GM12865 (cell line): ENCODE measurements at regions not wholly inside any gene's neighbourhood (a gene's known extent, or its start where the extent isn't known, plus 50 kb on each side); places are given as distances from the start of the nearest gene placed in this dataset.

Source experiments
- DNase-seq: peaks from one replicate; pipeline ENCODE4 v3.0.0; 2010; ENCODE audit warnings: low read depth
- H3K4me3 ChIP-seq: 2 replicates; pipeline ENCODE4 v1.5.1; 2011; ENCODE audit warnings: mild to moderate bottlenecking, low read depth, low read length, control low read depth
- TF ChIP-seq, protein P1 (sequence below): IDR thresholded peaks from 2 replicates; pipeline ENCODE4 v1.5.1; 2011; ENCODE audit warnings: low read length, control low read depth, low read depth, inconsistent platforms; ENCODE audit not compliant: insufficient read depth; ENCODE audit errors: missing control alignments

DNA sequence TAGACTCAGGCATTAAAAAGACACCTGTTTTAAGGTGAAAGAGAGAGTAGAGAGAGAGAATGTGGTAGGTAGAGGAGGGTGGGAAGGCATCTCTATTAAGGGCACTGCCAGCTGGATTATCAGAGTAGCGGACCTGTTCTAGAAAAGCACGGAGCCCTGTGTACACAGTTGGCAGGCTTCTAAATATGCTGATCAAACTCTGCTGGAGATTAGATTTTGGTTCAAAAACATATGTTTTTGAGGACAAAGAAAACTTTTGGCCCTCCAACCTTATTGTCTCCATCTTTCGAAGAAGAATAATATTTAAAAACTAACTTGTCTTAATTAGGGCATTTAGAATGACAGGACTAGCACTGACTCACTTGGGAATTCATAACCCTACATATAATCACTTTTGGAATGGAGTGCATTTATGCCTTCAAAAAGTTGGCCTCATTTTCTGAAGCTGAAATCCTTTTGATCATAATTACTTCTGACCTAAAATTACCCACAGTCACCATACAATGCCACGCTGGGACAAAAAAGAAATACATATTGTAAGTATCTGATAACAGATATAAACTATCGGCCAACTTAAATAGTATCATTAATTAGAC, 254.6 kb downstream of the MEIS1 start:
- DNase-seq = no peak
- no peak overlapping the region for H3K4me3 ChIP-seq

GRCh38 chr2:66691031-66691965, 256.4 kb downstream of the MEIS1 start:
- TF ChIP-seq, protein P1, sequence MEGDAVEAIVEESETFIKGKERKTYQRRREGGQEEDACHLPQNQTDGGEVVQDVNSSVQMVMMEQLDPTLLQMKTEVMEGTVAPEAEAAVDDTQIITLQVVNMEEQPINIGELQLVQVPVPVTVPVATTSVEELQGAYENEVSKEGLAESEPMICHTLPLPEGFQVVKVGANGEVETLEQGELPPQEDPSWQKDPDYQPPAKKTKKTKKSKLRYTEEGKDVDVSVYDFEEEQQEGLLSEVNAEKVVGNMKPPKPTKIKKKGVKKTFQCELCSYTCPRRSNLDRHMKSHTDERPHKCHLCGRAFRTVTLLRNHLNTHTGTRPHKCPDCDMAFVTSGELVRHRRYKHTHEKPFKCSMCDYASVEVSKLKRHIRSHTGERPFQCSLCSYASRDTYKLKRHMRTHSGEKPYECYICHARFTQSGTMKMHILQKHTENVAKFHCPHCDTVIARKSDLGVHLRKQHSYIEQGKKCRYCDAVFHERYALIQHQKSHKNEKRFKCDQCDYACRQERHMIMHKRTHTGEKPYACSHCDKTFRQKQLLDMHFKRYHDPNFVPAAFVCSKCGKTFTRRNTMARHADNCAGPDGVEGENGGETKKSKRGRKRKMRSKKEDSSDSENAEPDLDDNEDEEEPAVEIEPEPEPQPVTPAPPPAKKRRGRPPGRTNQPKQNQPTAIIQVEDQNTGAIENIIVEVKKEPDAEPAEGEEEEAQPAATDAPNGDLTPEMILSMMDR = no peak
- H3K4me3 ChIP-seq = no peak overlapping the region
- no peak for DNase-seq

More for the DNA sequence above, 254.6 kb downstream of the MEIS1 start:
- TF ChIP-seq, protein P1 = no peak

- no peak overlapping the region for H3K4me3 ChIP-seq
- DNase-seq = no peak
- TF ChIP-seq, protein P1 = no peak
Measured at GRCh38 chr2:66692521-66693054, 257.7 kb downstream of the MEIS1 start.

DNA sequence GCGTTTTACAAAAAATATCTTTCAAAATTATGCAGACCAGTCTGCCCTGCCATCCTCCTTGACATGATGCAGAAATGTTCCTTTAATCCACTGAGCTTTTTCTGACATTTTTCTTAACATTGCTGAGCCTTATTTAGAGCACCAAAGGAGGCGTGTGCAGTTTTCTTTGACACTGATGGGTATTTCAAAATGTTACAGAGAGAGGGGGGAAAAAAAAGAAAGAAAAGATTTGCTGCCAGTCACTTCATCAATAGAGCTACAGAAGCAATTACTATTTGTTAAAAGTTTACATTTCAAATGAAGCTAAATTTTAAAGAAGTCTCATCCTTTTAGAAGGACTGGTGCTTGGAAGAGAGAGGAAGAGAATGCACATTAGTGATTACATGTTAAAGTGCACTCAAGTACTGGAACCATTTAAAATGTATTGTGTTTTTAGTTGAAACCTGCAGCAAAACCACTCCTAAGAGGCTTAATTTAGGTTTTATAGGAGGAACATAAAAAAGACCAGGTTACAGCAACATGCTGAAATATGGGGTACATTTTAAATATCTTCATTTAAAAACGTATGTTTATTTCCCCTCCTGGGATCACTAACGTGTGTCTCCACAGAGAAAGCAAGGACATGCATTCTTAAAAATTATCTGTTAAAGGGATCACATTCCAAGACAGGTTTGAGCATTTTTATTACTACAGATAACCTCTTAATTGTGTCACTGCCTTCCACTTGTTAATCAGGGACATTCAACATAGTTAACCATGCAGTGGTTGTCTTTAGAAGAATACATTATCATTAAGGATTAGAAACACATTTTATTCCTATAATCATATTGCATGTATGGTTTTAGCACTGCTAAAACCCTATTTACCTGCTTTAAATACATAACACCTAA, 258.4 kb downstream of the MEIS1 start:
- H3K4me3 ChIP-seq = no peak overlapping the region
- DNase-seq = no peak
- TF ChIP-seq, protein P1 = no peak

- H3K4me3 ChIP-seq = no peak overlapping the region
- no peak for DNase-seq
- TF ChIP-seq, protein P1 = no peak
Measured at GRCh38 chr2:66694087-66694860, 259.3 kb downstream of the MEIS1 start.
